ENCODE measurements at regions not wholly inside any gene's neighbourhood (a gene's known extent, or its start where the extent isn't known, plus 50 kb on each side); places are given as distances from the start of the nearest gene placed in this dataset.
"Not testable (repeated sequence)": the region's sequence is repeated elsewhere in the genome, so short reads cannot be mapped to it uniquely, and the experiment has no call there.

DNA sequence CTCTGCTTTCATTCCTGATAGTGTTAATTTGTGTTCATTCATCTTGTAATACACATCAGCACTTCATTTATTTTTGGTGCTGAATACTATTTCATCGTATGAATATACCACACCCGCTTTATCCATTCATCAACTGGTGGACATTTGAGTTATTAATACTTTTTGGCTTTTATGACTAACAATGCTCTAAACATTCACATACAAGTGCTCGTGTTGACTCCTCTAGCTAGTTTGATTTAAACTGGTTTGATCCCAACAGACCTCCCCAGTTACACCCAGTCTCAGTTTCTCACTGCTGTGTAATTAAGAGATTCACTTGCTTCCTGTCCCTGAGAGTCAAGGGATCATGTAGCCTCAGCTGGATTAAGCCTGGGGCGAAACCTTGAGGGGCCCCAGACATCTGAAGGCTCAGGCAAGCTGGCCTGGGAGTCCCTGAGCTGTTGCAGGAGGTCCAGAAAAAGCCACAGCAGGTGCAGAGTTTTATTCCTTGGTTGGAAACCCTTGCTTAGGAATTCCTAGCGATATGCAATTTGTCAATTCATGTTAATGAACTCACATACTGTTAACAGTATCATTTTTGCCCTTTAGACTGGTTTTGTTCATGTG is 52.8 kb upstream of the CLDN24 start:
- H3K4me1 Mint-ChIP-seq: no peaks in the 10 kb centered on the region
- H3K27ac Mint-ChIP-seq: no peak overlapping the region
- no peak for DNase-seq
- no peak overlapping the region for H3K4me3 Mint-ChIP-seq
- H3K27me3 Mint-ChIP-seq: peaks cover 7% of the 10 kb centered on the region
- CTCF ChIA-PET: no interaction called here
- H3K36me3 Mint-ChIP-seq: no peaks in the 10 kb centered on the region
- H3K9me3 Mint-ChIP-seq: peaks cover 14% of the 10 kb centered on the region

GRCh38 chr4:183376381-183376780 is 54.2 kb upstream of the CLDN24 start:
- DNase-seq: no peak
- Mint-ChIP-seq H3K27ac (no peak overlapping the region), H3K4me3 (no peak overlapping the region), H3K27me3 (peaks cover 4% of the 10 kb centered on the region), H3K36me3 (no peaks in the 10 kb centered on the region), H3K9me3 (peaks cover 14% of the 10 kb centered on the region), H3K4me1 (no peaks in the 10 kb centered on the region)
- CTCF ChIA-PET: no interaction called here

DNA sequence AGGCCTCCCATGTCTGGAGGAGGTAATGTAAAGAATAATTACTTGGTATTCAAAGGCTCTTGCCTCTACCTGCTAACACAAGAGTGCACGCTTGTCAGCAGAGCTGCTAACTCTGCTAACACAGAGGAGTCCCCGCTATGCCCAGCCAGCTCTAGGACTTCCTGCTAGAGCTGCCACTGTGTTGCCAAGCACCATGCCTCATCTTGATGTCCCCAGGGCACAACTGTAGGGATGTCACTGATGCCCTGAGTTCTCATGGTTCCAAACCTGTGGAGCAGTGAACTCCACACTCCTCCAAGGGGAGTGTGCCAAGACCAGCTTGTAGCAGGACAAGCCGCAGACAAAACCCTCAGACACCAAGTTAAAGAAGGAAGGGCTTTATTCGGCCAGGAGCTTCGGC is 55.3 kb upstream of the CLDN24 start:
- Mint-ChIP-seq H3K27ac (no peak overlapping the region), H3K4me3 (no peak overlapping the region), H3K27me3 (peaks cover 4% of the 10 kb centered on the region), H3K9me3 (peaks cover 14% of the 10 kb centered on the region), H3K4me1 (no peaks in the 10 kb centered on the region), H3K36me3 (no peaks in the 10 kb centered on the region)
- CTCF ChIA-PET: no interaction called here
- DNase-seq: no peak

DNA sequence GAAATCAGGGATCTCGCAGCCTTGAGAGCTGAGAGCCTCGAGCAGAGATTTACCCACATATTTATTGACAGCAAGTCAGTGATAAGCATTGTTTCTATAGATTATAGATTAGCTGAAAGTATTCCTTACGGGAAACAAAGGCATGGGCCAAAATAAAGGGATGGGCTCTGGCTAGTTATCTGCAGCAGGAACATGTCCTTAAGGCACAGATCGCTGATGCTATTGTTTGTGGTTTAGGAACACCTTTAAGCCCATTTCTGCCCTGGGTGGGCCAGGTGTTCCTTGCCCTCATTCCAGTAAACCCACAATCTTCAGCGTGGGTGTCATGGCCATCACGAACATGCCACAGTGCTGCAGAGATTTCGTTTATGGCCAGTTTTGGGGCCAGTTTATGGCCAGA is 56.1 kb upstream of the CLDN24 start:
- H3K9me3 Mint-ChIP-seq: peaks cover 14% of the 10 kb centered on the region
- DNase-seq, H3K27me3 Mint-ChIP-seq, CTCF ChIA-PET, H3K27ac Mint-ChIP-seq, H3K36me3 Mint-ChIP-seq, H3K4me3 Mint-ChIP-seq, H3K4me1 Mint-ChIP-seq: not testable (repeated sequence)

DNA sequence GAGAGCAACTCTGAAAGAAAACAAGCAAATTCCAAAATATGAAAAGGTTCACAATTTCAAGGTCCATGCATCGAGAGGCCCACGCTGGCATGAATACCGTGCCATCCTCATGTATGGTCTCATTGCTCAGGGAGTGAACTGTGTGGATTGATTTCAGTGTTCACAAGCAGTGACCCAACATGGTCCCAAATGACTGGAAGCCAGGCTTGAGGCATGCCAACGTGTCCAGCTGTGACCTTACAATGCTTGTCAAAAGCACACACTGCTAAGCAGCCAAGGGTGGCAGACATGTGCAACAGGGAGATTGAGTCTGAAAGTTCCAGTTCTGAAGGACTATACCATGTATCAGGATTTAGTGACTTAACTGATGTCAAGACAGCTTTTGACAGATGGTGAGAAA is 58.7 kb upstream of the CLDN24 start:
- H3K27me3 Mint-ChIP-seq: no peaks in the 10 kb centered on the region
- no peak overlapping the region for H3K4me3 Mint-ChIP-seq
- DNase-seq: no peak
- H3K9me3 Mint-ChIP-seq: peaks cover 19% of the 10 kb centered on the region
- no peaks in the 10 kb centered on the region for H3K36me3 Mint-ChIP-seq
- CTCF ChIA-PET: no interaction called here
- no peaks in the 10 kb centered on the region for H3K4me1 Mint-ChIP-seq
- no peak overlapping the region for H3K27ac Mint-ChIP-seq

GRCh38 chr4:183383606-183384005 is 60.8 kb upstream of the CDKN2AIP start:
- Mint-ChIP-seq H3K4me1 (no peaks in the 10 kb centered on the region), H3K27me3 (peaks cover 15% of the 10 kb centered on the region), H3K9me3 (peaks cover 10% of the 10 kb centered on the region), H3K4me3 (no peak overlapping the region), H3K27ac (no peak overlapping the region), H3K36me3 (no peaks in the 10 kb centered on the region)
- CTCF ChIA-PET: no interaction called here
- DNase-seq: no peak

GRCh38 chr4:183384516-183384915 is 59.9 kb upstream of the CDKN2AIP start:
- CTCF ChIA-PET: no interaction called here
- no peaks in the 10 kb centered on the region for H3K4me1 Mint-ChIP-seq

DNA sequence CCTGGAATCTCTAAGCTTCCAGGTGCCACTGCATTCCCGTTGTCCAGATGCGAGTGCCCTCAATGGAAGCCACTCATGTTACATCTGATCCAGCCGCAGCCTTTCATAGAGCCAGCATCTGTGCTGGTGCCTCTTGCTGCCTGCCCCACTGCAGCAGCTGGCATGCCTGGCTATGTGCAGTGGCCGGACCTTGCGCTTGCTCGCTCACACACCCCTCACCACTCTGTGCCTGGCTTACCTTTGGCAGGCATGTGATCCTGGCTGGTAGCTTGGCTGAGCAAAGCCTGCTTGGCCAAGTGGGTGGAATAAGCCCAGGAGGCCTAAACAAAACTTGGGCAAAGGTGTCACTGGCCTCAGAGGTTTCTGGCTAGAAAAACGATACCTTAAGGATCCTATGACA is 59.5 kb upstream of the CDKN2AIP start:
- Mint-ChIP-seq H3K4me3 (no peak overlapping the region), H3K36me3 (no peaks in the 10 kb centered on the region), H3K27me3 (peaks cover 24% of the 10 kb centered on the region), H3K27ac (no peak overlapping the region), H3K9me3 (peaks cover 4% of the 10 kb centered on the region), H3K4me1 (no peaks in the 10 kb centered on the region)
- DNase-seq: no peak
- CTCF ChIA-PET: no interaction called here

More at GRCh38 chr4:183384516-183384915, 59.9 kb upstream of the CDKN2AIP start:
- no peak overlapping the region for H3K4me3 Mint-ChIP-seq
- H3K9me3 Mint-ChIP-seq: peaks cover 6% of the 10 kb centered on the region
- peaks cover 19% of the 10 kb centered on the region for H3K27me3 Mint-ChIP-seq
- DNase-seq: no peak
- H3K27ac Mint-ChIP-seq: no peak overlapping the region
- H3K36me3 Mint-ChIP-seq: no peaks in the 10 kb centered on the region

GRCh38 chr4:183388021-183388420 is 56.4 kb upstream of the CDKN2AIP start:
- peaks cover 34% of the 10 kb centered on the region for H3K27me3 Mint-ChIP-seq
- H3K4me3 Mint-ChIP-seq: no peak overlapping the region
- CTCF ChIA-PET: interaction anchor here (0.9 kb wide), 1 partner anchor 18 kb away, joined by 3 read pairs; no protein-coding TSS in a partner anchor
- H3K4me1 Mint-ChIP-seq: peaks cover 7% of the 10 kb centered on the region
- H3K9me3 Mint-ChIP-seq: peaks cover 4% of the 10 kb centered on the region
- H3K36me3 Mint-ChIP-seq: no peaks in the 10 kb centered on the region
- H3K27ac Mint-ChIP-seq: no peak overlapping the region
- DNase-seq: no peak

- Mint-ChIP-seq H3K27ac (no peak overlapping the region), H3K9me3 (peaks cover 4% of the 10 kb centered on the region), H3K4me1 (peaks cover 7% of the 10 kb centered on the region), H3K27me3 (peaks cover 36% of the 10 kb centered on the region), H3K36me3 (no peaks in the 10 kb centered on the region), H3K4me3 (no peak overlapping the region)
- CTCF ChIA-PET: interaction anchor here (0.9 kb wide), 1 partner anchor 18 kb away, joined by 3 read pairs; no protein-coding TSS in a partner anchor
- no peak for DNase-seq
Measured at GRCh38 chr4:183388777-183389176, 55.7 kb upstream of the CDKN2AIP start.

GRCh38 chr4:183390374-183390773 is 54.1 kb upstream of the CDKN2AIP start:
- no peak overlapping the region for H3K27ac Mint-ChIP-seq
- peaks cover 8% of the 10 kb centered on the region for H3K4me1 Mint-ChIP-seq
- H3K27me3 Mint-ChIP-seq: peaks cover 46% of the 10 kb centered on the region
- CTCF ChIA-PET: no interaction called here
- H3K36me3 Mint-ChIP-seq: no peaks in the 10 kb centered on the region
- no peak for DNase-seq
- no peaks in the 10 kb centered on the region for H3K9me3 Mint-ChIP-seq
- H3K4me3 Mint-ChIP-seq: no peak overlapping the region

- CTCF ChIA-PET: no interaction called here
- no peaks in the 10 kb centered on the region for H3K36me3 Mint-ChIP-seq
- no peak for DNase-seq
- no peaks in the 10 kb centered on the region for H3K9me3 Mint-ChIP-seq
- H3K4me3 Mint-ChIP-seq: no peak overlapping the region
- H3K4me1 Mint-ChIP-seq: peaks cover 11% of the 10 kb centered on the region
- no peak overlapping the region for H3K27ac Mint-ChIP-seq
- peaks cover 46% of the 10 kb centered on the region for H3K27me3 Mint-ChIP-seq
Measured at GRCh38 chr4:183391204-183391603, 53.2 kb upstream of the CDKN2AIP start.

GRCh38 chr4:183392377-183392776 is 52.1 kb upstream of the CDKN2AIP start:
- CTCF ChIA-PET: no interaction called here
- Mint-ChIP-seq H3K9me3 (no peaks in the 10 kb centered on the region), H3K27ac (no peak overlapping the region), H3K27me3 (peaks cover 39% of the 10 kb centered on the region), H3K36me3 (no peaks in the 10 kb centered on the region), H3K4me1 (peaks cover 22% of the 10 kb centered on the region), H3K4me3 (no peak overlapping the region)
- DNase-seq: no peak

DNA sequence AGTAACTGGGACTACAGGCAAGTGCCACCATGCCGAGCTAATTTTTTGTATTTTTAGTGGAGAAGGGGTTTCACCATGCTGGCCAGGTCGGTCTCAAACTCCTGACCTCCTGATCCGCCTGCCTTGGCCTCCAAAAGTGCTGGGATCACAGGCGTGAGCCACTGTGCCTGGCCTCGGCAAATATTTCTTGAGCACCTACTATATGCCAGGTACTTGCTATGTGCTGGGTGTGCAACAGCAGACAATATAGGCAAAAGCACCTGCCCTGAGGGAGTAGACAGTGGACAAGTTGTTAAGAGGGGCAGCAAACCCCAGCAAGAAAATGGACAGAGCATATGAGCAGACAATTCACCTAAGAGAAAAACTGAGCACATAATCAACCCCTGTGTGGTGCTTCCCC is 51.0 kb upstream of the CDKN2AIP start:
- Mint-ChIP-seq H3K4me3 (no peak overlapping the region), H3K27ac (no peak overlapping the region), H3K9me3 (no peaks in the 10 kb centered on the region), H3K36me3 (no peaks in the 10 kb centered on the region), H3K4me1 (peaks cover 29% of the 10 kb centered on the region), H3K27me3 (peaks cover 40% of the 10 kb centered on the region)
- no peak for DNase-seq
- CTCF ChIA-PET: no interaction called here

- CTCF ChIA-PET: no interaction called here
- no peaks in the 10 kb centered on the region for H3K9me3 Mint-ChIP-seq
- no peak overlapping the region for H3K27ac Mint-ChIP-seq
- H3K4me1 Mint-ChIP-seq: peaks cover 36% of the 10 kb centered on the region
- H3K4me3 Mint-ChIP-seq: no peak overlapping the region
- no peaks in the 10 kb centered on the region for H3K36me3 Mint-ChIP-seq
- H3K27me3 Mint-ChIP-seq: peaks cover 41% of the 10 kb centered on the region
- no peak for DNase-seq
Measured at GRCh38 chr4:183394166-183394951, 50.1 kb upstream of the CDKN2AIP start.

Data from activated naive CD4-positive, alpha-beta T cell treated with anti-CD3 and anti-CD28 coated beads, Interleukin-2, amount 10 ng/mL, durations not matched to agents 7 days and 5 days (primary cell).